H9 (cell line): ENCODE measurements at regions not wholly inside any gene's neighbourhood (a gene's known extent, or its start where the extent isn't known, plus 50 kb on each side); places are given as distances from the start of the nearest gene placed in this dataset.

Experiments used
- DNase-seq: peaks from one replicate; pipeline ENCODE4 v3.0.0-alpha.2; 2017
- H2AFZ ChIP-seq: one replicate; pipeline ENCODE4 v1.6.1; 2013; ENCODE audit warnings: mild to moderate bottlenecking, low read length, control low read depth, moderate library complexity
- H2AK5ac ChIP-seq: 2 replicates; pipeline ENCODE4 v1.6.1; 2013; ENCODE audit warnings: low read length, control low read depth, mixed read lengths; ENCODE audit not compliant: insufficient read length
- H2BK120ac ChIP-seq: one replicate; pipeline ENCODE4 v1.6.1; 2013; ENCODE audit warnings: low read depth, mild to moderate bottlenecking, low read length, control low read depth, inconsistent platforms; ENCODE audit not compliant: poor library complexity, severe bottlenecking
- H2BK12ac ChIP-seq: 2 replicates; pipeline ENCODE4 v1.6.1; 2013; ENCODE audit warnings: low read length, control low read depth, mixed read lengths, low read depth; ENCODE audit not compliant: insufficient read length
- H2BK15ac ChIP-seq: 2 replicates; pipeline ENCODE4 v1.6.1; 2013; ENCODE audit warnings: low read depth, low read length, control low read depth
- H2BK20ac ChIP-seq: one replicate; pipeline ENCODE4 v1.6.1; 2013; ENCODE audit warnings: low read depth, mild to moderate bottlenecking, low read length, control low read depth, inconsistent platforms; ENCODE audit not compliant: poor library complexity, severe bottlenecking
- H2BK5ac ChIP-seq: 2 replicates; pipeline ENCODE4 v1.6.1; 2013; ENCODE audit warnings: low read length, control low read depth, mixed read lengths; ENCODE audit not compliant: insufficient read length
- H3K14ac ChIP-seq: 2 replicates; pipeline ENCODE4 v1.6.1; 2013; ENCODE audit warnings: low read length, control low read depth; ENCODE audit not compliant: insufficient read depth
- H3K18ac ChIP-seq: 2 replicates; pipeline ENCODE4 v1.6.1; 2013; ENCODE audit warnings: low read depth, mild to moderate bottlenecking, mixed read lengths, low read length, control low read depth; ENCODE audit not compliant: insufficient read length
- H3K23ac ChIP-seq: 2 replicates; pipeline ENCODE4 v1.6.1; 2013; ENCODE audit warnings: low read length, control low read depth, mixed read lengths, low read depth; ENCODE audit not compliant: insufficient read length
- H3K23me2 ChIP-seq: 2 replicates; pipeline ENCODE4 v1.6.1; 2013; ENCODE audit warnings: low read depth, mild to moderate bottlenecking, mixed read lengths, low read length, control low read depth; ENCODE audit not compliant: insufficient read length, poor library complexity, severe bottlenecking
- H3K27ac ChIP-seq: 2 replicates; pipeline ENCODE4 v1.5.1; 2013; ENCODE audit warnings: low read length, control low read depth, mixed read lengths, low read depth; ENCODE audit not compliant: insufficient read length
- H3K27me3 ChIP-seq: 2 replicates; pipeline ENCODE4 v1.6.1; 2013; ENCODE audit warnings: low read length, control low read depth, inconsistent platforms; ENCODE audit not compliant: insufficient read depth
- H3K4ac ChIP-seq: 2 replicates; pipeline ENCODE4 v1.6.1; 2013; ENCODE audit warnings: low read depth, mild to moderate bottlenecking, control low read depth, inconsistent platforms, low read length, moderate library complexity
- H3K4me1 ChIP-seq: 2 replicates; pipeline ENCODE4 v1.6.1; 2013; ENCODE audit warnings: low read length, control low read depth, inconsistent platforms; ENCODE audit not compliant: insufficient read depth
- H3K4me2 ChIP-seq: 2 replicates; pipeline ENCODE4 v1.6.1; 2013; ENCODE audit warnings: low read length, control low read depth, mixed read lengths; ENCODE audit not compliant: insufficient read length, insufficient read depth
- H3K56ac ChIP-seq: 2 replicates; pipeline ENCODE4 v1.6.1; 2013; ENCODE audit warnings: low read depth, mild to moderate bottlenecking, mixed read lengths, low read length, control low read depth; ENCODE audit not compliant: insufficient read length
- H3K79me1 ChIP-seq: 2 replicates; pipeline ENCODE4 v1.6.1; 2013; ENCODE audit warnings: low read depth, mild to moderate bottlenecking, moderate library complexity, low read length, control low read depth, inconsistent platforms; ENCODE audit not compliant: insufficient read depth, poor library complexity, severe bottlenecking
- H3K79me2 ChIP-seq: 2 replicates; pipeline ENCODE4 v1.6.1; 2013; ENCODE audit warnings: low read length, control low read depth, inconsistent platforms; ENCODE audit not compliant: insufficient read depth
- H3K9ac ChIP-seq: 2 replicates; pipeline ENCODE4 v1.6.1; 2013; ENCODE audit warnings: low read length, control low read depth, mixed read lengths; ENCODE audit not compliant: insufficient read length; ENCODE audit errors: extremely low read depth
- H3K9me3 ChIP-seq: one replicate; pipeline ENCODE4 v1.6.1; 2013; ENCODE audit warnings: low read depth, low read length, inconsistent platforms; ENCODE audit not compliant: control insufficient read depth
- H3T11ph ChIP-seq: one replicate; pipeline ENCODE4 v1.6.1; 2013; ENCODE audit warnings: mild to moderate bottlenecking, low read length, control low read depth, inconsistent platforms
- H4K20me1 ChIP-seq: one replicate; pipeline ENCODE4 v1.6.1; 2013; ENCODE audit not compliant: control insufficient read depth, insufficient read length, insufficient read depth
- H4K5ac ChIP-seq: 2 replicates; pipeline ENCODE4 v1.6.1; 2013; ENCODE audit warnings: low read depth, mild to moderate bottlenecking, mixed read lengths, low read length, control low read depth; ENCODE audit not compliant: insufficient read length
- H4K8ac ChIP-seq: replicated peaks from 2 replicates; pipeline ENCODE4 v1.6.1; 2013; ENCODE audit warnings: low read length, control low read depth, mixed read lengths, low read depth; ENCODE audit not compliant: insufficient read length
- H4K91ac ChIP-seq: 2 replicates; pipeline ENCODE4 v1.6.1; 2013; ENCODE audit warnings: low read depth, mild to moderate bottlenecking, moderate library complexity, mixed read lengths, low read length, control low read depth; ENCODE audit not compliant: insufficient read length
- H3K27ac Mint-ChIP-seq, 3 experiments: 2 replicates in 2 of 3; 3 replicates in 1 of 3; pipeline ENCODE4 v1.8.0; 2020 to 2021; ENCODE audit warnings: mixed read lengths in 3 of 3, mild to moderate bottlenecking in 1 of 3, moderate library complexity in 1 of 3
- H3K27me3 Mint-ChIP-seq: 2 replicates; pipeline ENCODE4 v1.8.0; 2021; ENCODE audit warnings: low read depth, mild to moderate bottlenecking, moderate library complexity, mixed read lengths
- H3K36me3 Mint-ChIP-seq, 3 experiments: 2 replicates in 2 of 3; 3 replicates in 1 of 3; pipeline ENCODE4 v1.8.0; 2020 to 2021; ENCODE audit warnings: low read depth in 3 of 3, mixed read lengths in 3 of 3; ENCODE audit not compliant: insufficient read depth in 1 of 3
- H3K4me1 Mint-ChIP-seq, 2 experiments: 2 replicates each; pipeline ENCODE4 v1.8.0; 2020; ENCODE audit warnings: mixed read lengths in 2 of 2
- H3K4me3 Mint-ChIP-seq, 2 experiments: 2 replicates in 1 of 2; 3 replicates in 1 of 2; pipeline ENCODE4 v1.8.0; 2020 to 2021; ENCODE audit warnings: mild to moderate bottlenecking in 2 of 2, mixed read lengths in 2 of 2, moderate library complexity in 1 of 2
- H3K9me3 Mint-ChIP-seq, 2 experiments: 2 replicates in 1 of 2; 3 replicates in 1 of 2; pipeline ENCODE4 v1.8.0; 2020; ENCODE audit warnings: mild to moderate bottlenecking in 2 of 2, mixed read lengths in 2 of 2, moderate library complexity in 1 of 2
- WGBS: extraction: QIAGEN DNeasy Blood & Tissue Kit; methylation state at CpG from one replicate; pipeline ENCODE4 v1.1.7; 2013; ENCODE audit warnings: missing lambda C conversion rate, low lambda C conversion rate, mixed read lengths; ENCODE audit not compliant: insufficient read length; ENCODE audit errors: extremely low coverage; 5-methylcytosine and 5-hydroxymethylcytosine counted together
- TF ChIP-seq, protein P1 (sequence below): fragments of 200-600 bp; sonication (generic); conservative IDR thresholded peaks from 3 replicates; pipeline ENCODE4 v1.8.0; 2021; ENCODE audit warnings: antibody characterized with exemption, mild to moderate bottlenecking

DNA sequence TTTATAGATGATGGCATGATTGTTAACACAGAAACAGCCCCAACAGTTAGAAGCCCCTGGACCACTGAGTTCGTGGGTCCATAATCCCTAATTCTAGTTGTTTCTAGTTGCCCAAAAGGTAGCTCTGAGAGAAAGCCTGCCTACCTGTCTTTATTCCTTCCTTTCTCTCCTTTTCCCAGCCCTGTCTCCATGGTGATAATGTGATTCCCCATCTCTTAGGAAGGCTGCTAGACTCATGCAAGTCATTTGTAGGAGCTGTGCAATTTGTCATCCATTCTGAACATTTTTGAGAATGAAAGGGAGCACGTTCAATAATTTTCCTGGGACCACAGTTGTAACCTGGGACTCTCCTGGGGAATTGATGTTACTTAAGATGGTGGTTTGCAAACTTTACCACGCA is 183.4 kb downstream of the EMX2 start:
- Histone ChIP-seq H3K56ac (no peak overlapping the region), H3K27me3 (no peaks in the 10 kb centered on the region), H3K4me2 (no peak overlapping the region), H3K4me1 (no peaks in the 10 kb centered on the region), H4K20me1 (no peaks in the 10 kb centered on the region), H2BK20ac (no peak overlapping the region), H3K9ac (no peak overlapping the region), H3K79me1 (no peaks in the 10 kb centered on the region), H2BK15ac (no peak overlapping the region), H3K4ac (no peak overlapping the region), H2BK120ac (no peak overlapping the region), H2BK12ac (no peak overlapping the region), H2AK5ac (no peak overlapping the region), H3K79me2 (no peaks in the 10 kb centered on the region), H4K5ac (no peak overlapping the region), H4K91ac (no peak overlapping the region), H3T11ph (no peak overlapping the region), H3K9me3 (no peaks in the 10 kb centered on the region), H3K14ac (no peak overlapping the region), H3K23me2 (no peaks in the 10 kb centered on the region), H2BK5ac (no peak overlapping the region), H3K27ac (no peak overlapping the region), H3K18ac (no peak overlapping the region), H4K8ac (no peak overlapping the region), H3K23ac (no peak overlapping the region), H2AFZ (no peak overlapping the region)
- no peak overlapping the region for H3K4me3 Mint-ChIP-seq
- no peaks in the 10 kb centered on the region for H3K9me3 Mint-ChIP-seq
- TF ChIP-seq, protein P1, sequence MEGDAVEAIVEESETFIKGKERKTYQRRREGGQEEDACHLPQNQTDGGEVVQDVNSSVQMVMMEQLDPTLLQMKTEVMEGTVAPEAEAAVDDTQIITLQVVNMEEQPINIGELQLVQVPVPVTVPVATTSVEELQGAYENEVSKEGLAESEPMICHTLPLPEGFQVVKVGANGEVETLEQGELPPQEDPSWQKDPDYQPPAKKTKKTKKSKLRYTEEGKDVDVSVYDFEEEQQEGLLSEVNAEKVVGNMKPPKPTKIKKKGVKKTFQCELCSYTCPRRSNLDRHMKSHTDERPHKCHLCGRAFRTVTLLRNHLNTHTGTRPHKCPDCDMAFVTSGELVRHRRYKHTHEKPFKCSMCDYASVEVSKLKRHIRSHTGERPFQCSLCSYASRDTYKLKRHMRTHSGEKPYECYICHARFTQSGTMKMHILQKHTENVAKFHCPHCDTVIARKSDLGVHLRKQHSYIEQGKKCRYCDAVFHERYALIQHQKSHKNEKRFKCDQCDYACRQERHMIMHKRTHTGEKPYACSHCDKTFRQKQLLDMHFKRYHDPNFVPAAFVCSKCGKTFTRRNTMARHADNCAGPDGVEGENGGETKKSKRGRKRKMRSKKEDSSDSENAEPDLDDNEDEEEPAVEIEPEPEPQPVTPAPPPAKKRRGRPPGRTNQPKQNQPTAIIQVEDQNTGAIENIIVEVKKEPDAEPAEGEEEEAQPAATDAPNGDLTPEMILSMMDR = no peak
- no peak for DNase-seq
- no CpG with 5 or more reads among the region's 3 CpGs for WGBS
- peaks cover 21% of the 10 kb centered on the region for H3K27me3 Mint-ChIP-seq
- H3K27ac Mint-ChIP-seq = no peak overlapping the region
- peaks cover 11 to 17% of the 10 kb centered on the region in 2 experiments for H3K4me1 Mint-ChIP-seq
- no peaks in the 10 kb centered on the region; a peak in 1 of 7 replicates for H3K36me3 Mint-ChIP-seq
